Uterus (tissue), 2 donors: ENCODE measurements at regions not wholly inside any gene's neighbourhood (a gene's known extent, or its start where the extent isn't known, plus 50 kb on each side); places are given as distances from the start of the nearest gene placed in this dataset.

Experiments used
- CTCF ChIP-seq, 4 experiments: fragments of 200-600 bp in 2 of 4; fragments of 450-650 bp in 2 of 4; sonication (generic) in 2 of 4; IDR thresholded peaks; one replicate each; pipeline ENCODE4 v1.5.1; 2016 to 2019; ENCODE audit warnings: antibody characterized with exemption in 4 of 4, mild to moderate bottlenecking in 2 of 4, moderate library complexity in 1 of 4
- POLR2A ChIP-seq, 2 donors: fragments of 450-650 bp; IDR thresholded peaks; one replicate each; pipeline ENCODE4 v1.6.1; 2016; ENCODE audit warnings: antibody characterized with exemption in 2 of 2, mild to moderate bottlenecking in 1 of 2, moderate library complexity in 1 of 2

GRCh38 chr11:119578521-119579191 lies 150.3 kb downstream of the NECTIN1 start:
- TF ChIP-seq CTCF (IDR thresholded peaks at IDR 0.05) (no peak), POLR2A (IDR thresholded peaks at IDR 0.05) (no peak)
